Peyer's patch (tissue), 4 donors: ENCODE measurements at regions not wholly inside any gene's neighbourhood (a gene's known extent, or its start where the extent isn't known, plus 50 kb on each side); places are given as distances from the start of the nearest gene placed in this dataset.

Experiments used
- CTCF ChIP-seq, 6 experiments: fragments of 450-650 bp in 4 of 6; fragments of 200-600 bp in 2 of 6; sonication (generic) in 1 of 6; IDR thresholded peaks; one replicate each; pipeline ENCODE4 v1.5.1; 2017 to 2019; ENCODE audit warnings: antibody characterized with exemption in 6 of 6, mild to moderate bottlenecking in 3 of 6, moderate library complexity in 1 of 6
- POLR2A ChIP-seq, 2 donors: fragments of 450-650 bp; IDR thresholded peaks; one replicate each; pipeline ENCODE4 v1.5.1; 2017; ENCODE audit warnings: antibody characterized with exemption in 2 of 2, mild to moderate bottlenecking in 2 of 2, moderate library complexity in 2 of 2

DNA sequence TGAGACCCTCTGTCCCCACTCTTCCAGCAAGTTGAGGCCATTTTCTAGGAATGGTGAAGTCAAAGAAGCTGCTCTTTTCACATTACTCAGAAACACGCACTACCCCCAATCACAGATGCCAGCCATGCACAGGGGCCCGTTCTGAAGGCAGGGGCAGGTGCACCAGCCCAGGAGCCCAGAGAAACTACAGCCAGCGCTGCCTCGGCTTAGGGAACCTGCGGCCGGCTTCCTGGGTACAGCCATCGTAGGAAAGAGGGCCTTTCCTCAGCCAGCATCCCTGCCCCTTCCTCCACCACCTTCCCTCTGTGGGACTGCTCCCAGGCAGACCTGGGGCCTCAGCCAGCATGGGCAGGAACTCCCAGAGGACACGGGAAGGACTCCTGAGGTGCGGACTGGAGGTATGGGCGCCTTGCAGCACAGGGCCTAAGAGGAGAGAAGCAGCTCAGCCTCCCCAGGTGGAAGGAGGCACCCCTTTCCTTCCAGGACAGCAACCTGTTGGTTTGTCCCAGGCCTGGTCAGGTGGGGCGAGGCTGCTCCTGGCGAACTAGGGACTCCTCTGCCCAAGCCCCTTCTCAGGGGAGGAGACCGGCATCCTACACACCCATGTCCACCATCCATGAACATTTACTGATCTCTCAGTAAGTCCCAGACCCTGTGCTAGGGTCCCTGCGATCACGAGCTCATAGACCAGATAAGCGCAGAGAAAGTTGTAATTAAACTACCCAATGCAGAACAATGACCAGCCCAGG, 99.0 kb upstream of the ID2 start:
- no peak for TF ChIP-seq CTCF (IDR thresholded peaks at IDR 0.05)
- TF ChIP-seq POLR2A (IDR thresholded peaks at IDR 0.05), result no peak
